Mucosa of rectum (tissue), 2 donors: ENCODE measurements at regions not wholly inside any gene's neighbourhood (a gene's known extent, or its start where the extent isn't known, plus 50 kb on each side); places are given as distances from the start of the nearest gene placed in this dataset.

Experiments
- H3K27ac ChIP-seq, 2 donors: one replicate each; pipeline ENCODE4 v1.7.0; 2013; ENCODE audit warnings: inconsistent platforms in 2 of 2, low read depth in 2 of 2, low read length in 2 of 2
- H3K27me3 ChIP-seq, 2 donors: one replicate each; pipeline ENCODE4 v1.7.0; 2013; ENCODE audit warnings: low read length in 2 of 2; ENCODE audit not compliant: control insufficient read depth in 2 of 2, insufficient read depth in 2 of 2
- H3K36me3 ChIP-seq, 2 donors: one replicate each; pipeline ENCODE4 v1.7.0; 2013; ENCODE audit warnings: low read length in 2 of 2; ENCODE audit not compliant: control insufficient read depth in 2 of 2, insufficient read depth in 2 of 2
- H3K4me1 ChIP-seq, 2 donors: one replicate each; pipeline ENCODE4 v1.7.0; 2013; ENCODE audit warnings: low read length in 2 of 2, mild to moderate bottlenecking in 1 of 2; ENCODE audit not compliant: control insufficient read depth in 2 of 2, insufficient read depth in 2 of 2
- H3K4me3 ChIP-seq, 2 donors: one replicate each; pipeline ENCODE4 v1.7.0; 2013; ENCODE audit warnings: low read length in 2 of 2
- H3K9ac ChIP-seq, 2 donors: one replicate each; pipeline ENCODE4 v1.7.0; 2013; ENCODE audit warnings: low read length in 2 of 2, low read depth in 1 of 2, mild to moderate bottlenecking in 1 of 2
- H3K9me3 ChIP-seq, 2 donors: one replicate each; pipeline ENCODE4 v1.7.0; 2013; ENCODE audit warnings: low read length in 2 of 2; ENCODE audit not compliant: control insufficient read depth in 2 of 2
- donor health status: healthy.
- donor health status: Normal muscosa, but diverticular disease.

DNA sequence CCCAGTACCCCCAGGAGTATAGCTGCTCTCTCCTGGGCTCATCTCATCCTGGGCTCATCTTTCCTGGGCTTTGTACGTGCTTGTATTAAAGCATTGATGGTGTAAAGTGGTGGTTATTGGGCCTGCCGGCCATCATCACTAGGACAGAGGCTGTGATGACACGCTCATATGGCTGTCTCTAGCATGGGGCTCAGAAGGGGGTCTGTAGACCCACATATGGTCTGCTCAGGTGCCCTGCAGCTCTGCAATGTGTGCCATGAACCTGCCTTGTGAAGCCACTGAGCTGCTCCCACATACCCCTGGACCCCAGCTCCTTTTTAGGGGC, 143.4 kb downstream of the CDC5L start:
- H3K4me3 ChIP-seq, result no peak overlapping the region
- H3K27me3 ChIP-seq, result no peaks in the 10 kb centered on the region
- H3K4me1 ChIP-seq, result no peaks in the 10 kb centered on the region
- H3K27ac ChIP-seq, result no peak overlapping the region
- no peaks in the 10 kb centered on the region for H3K9me3 ChIP-seq
- H3K36me3 ChIP-seq, result no peaks in the 10 kb centered on the region
- H3K9ac ChIP-seq, result no peak overlapping the region

DNA sequence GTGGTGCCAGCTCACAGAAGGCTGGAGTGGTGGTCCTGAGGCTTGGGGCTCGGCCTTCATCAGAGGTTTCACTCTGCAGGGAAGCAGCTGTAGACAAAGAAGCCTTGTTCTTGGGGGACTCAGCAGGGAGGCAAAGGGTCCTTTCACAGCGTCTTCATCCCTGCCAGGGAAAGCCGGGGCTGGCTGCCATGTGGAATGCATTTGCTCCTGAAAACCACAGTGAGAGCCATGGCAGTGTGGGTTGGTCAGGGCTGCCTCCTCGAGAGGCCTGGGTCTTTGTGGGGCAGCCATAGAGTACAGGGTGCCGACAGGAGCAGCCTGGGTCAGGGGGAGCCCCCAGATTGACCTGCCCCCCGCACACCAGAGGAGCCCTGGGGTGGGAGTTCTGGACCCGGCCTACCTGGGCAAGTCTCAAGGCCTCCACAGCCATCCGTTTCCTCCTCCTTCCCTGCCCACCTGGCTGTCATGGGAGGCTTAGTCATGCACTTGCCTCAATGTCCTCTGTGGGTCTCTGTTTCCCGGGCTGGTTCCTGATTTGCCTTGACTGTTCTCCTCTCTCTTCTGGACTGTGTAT, 144.0 kb downstream of the CDC5L start:
- Histone ChIP-seq H3K9me3 (no peaks in the 10 kb centered on the region), H3K27ac (no peak overlapping the region), H3K9ac (no peak overlapping the region), H3K27me3 (no peaks in the 10 kb centered on the region), H3K36me3 (no peaks in the 10 kb centered on the region), H3K4me3 (no peak overlapping the region), H3K4me1 (no peaks in the 10 kb centered on the region)

DNA sequence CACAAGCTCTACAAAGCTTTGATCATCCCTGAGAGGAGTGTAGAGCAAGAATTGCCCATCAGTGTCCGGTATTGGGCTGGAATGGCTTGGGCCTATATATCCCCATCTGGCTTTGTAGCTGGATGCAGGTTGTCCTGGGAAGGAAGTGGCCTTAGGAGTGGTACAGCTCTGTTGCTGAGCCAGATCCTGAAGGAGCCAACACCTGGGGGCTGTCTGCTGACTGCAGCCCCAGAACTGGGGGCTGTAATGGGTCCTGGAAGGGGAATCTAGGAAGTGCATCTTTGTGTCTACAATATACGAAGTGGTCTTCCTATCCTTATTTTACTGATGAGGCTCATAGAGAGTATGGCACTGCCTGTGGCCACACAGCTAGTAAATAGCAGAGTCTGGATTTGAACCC, 145.9 kb downstream of the CDC5L start:
- no peaks in the 10 kb centered on the region for H3K9me3 ChIP-seq
- H3K9ac ChIP-seq, result no peak overlapping the region
- H3K27ac ChIP-seq, result no peak overlapping the region
- no peaks in the 10 kb centered on the region for H3K27me3 ChIP-seq
- H3K36me3 ChIP-seq, result no peaks in the 10 kb centered on the region
- H3K4me3 ChIP-seq, result no peak overlapping the region
- H3K4me1 ChIP-seq, result no peaks in the 10 kb centered on the region

DNA sequence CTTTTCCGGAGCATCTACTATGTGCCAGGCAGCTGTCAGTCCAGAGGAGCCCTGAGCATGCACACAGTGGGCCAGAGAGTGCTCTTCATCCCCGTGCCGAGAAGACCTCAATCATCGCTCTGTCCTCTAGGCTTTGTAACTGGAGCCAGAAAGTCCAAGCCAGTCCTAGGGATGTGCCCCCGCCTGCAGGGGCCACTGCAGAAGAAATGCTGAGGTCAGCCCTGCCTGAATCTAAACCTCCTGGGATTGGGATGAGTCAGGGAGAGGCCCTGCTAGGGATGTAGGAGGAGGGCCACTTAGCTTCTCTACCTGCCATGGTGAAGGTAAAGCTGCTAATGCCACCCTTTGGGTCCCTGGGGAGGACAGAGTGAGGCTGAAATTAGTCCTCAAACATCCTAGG, 146.8 kb downstream of the CDC5L start:
- Histone ChIP-seq H3K27me3 (no peaks in the 10 kb centered on the region), H3K4me1 (no peaks in the 10 kb centered on the region), H3K9ac (no peak overlapping the region), H3K9me3 (no peaks in the 10 kb centered on the region), H3K27ac (no peak overlapping the region), H3K36me3 (no peaks in the 10 kb centered on the region), H3K4me3 (no peak overlapping the region)

DNA sequence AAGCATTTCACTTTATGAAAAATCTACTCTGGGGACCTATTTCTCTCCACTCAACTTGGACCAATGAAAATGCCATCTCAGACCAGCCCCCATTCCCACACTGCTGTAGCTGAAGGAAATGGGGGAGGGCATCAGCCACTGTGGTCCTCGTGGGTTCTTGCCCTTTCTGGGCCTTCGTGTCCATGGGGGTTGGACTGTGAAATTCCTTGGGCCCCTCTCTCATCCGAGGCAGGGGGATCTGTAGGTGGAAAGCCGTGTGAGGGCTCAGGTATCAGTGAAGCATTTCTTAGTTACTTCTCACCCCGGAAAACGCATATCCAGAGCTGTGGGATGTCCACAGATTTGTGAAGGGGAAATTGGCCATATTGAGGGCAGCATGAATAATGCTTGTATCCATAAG, 147.9 kb downstream of the CDC5L start:
- H3K27ac ChIP-seq, result no peak overlapping the region
- no peaks in the 10 kb centered on the region for H3K27me3 ChIP-seq

DNA sequence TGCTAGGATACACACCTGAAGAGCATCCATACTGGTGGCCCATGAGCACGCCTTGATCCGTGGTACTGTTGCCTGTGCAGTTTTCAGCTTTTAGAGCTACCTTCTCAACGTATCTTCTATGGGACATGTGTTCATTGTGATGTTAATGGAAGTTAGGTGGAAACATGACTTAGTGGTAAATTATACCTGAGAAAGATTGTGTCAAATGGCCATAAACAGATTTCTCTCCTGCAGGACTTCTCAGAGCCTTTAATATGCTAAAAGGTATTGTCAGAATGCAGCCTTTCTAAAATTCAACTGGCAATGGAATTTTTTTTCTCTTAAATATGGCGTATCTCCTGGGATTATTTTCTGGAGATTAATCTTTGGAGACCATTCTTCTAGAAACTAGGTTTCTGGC, 148.5 kb downstream of the CDC5L start:
- H3K27ac ChIP-seq, result no peak overlapping the region
- no peaks in the 10 kb centered on the region for H3K36me3 ChIP-seq
- no peaks in the 10 kb centered on the region for H3K27me3 ChIP-seq
- no peaks in the 10 kb centered on the region for H3K9me3 ChIP-seq
- no peak overlapping the region for H3K4me3 ChIP-seq
- H3K9ac ChIP-seq, result no peak overlapping the region
- H3K4me1 ChIP-seq, result no peaks in the 10 kb centered on the region

More for the DNA sequence above, 147.9 kb downstream of the CDC5L start:
- Histone ChIP-seq H3K4me1 (no peaks in the 10 kb centered on the region), H3K9ac (no peak overlapping the region), H3K9me3 (no peaks in the 10 kb centered on the region), H3K36me3 (no peaks in the 10 kb centered on the region), H3K4me3 (no peak overlapping the region)

DNA sequence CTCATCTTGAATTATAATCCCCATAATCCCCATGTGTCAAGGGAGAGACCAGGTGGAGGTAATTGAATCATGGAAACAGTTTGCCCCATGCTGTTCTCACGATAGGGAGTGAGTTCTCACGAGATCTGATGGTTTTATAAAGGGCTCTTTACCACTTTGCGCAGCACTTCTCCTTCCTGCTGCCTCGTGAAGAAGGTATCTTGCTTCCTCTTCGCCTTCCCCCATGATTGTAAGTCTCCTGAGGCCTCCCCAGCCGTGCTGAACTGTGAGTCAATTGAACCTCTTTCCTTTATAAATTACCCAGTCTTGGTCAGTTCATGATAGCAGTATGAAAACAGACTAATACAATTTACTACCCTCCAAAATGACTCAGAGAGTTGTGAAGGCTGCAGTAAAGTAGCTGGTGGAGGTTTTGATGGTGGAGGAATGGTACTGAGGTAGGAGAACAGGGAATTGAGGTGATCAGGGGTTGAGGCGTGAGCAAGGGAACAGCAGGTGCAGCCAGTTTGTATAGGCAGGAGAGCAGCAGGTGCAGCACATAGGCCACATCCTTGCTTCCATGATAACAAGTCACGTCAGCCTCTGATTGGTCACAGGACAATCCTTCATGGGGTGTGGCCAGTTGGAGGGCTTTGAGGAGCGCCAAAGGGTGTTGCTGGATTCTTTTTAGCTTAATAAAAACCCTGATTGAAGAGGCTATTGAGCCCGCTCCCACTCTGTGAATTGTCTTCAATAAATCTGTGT, 150.0 kb downstream of the CDC5L start:
- no peaks in the 10 kb centered on the region for H3K9me3 ChIP-seq
- H3K4me1 ChIP-seq, result no peaks in the 10 kb centered on the region
- no peak overlapping the region for H3K4me3 ChIP-seq
- no peak overlapping the region for H3K27ac ChIP-seq
- H3K27me3 ChIP-seq, result no peaks in the 10 kb centered on the region
- H3K36me3 ChIP-seq, result no peaks in the 10 kb centered on the region
- H3K9ac ChIP-seq, result no peak overlapping the region

DNA sequence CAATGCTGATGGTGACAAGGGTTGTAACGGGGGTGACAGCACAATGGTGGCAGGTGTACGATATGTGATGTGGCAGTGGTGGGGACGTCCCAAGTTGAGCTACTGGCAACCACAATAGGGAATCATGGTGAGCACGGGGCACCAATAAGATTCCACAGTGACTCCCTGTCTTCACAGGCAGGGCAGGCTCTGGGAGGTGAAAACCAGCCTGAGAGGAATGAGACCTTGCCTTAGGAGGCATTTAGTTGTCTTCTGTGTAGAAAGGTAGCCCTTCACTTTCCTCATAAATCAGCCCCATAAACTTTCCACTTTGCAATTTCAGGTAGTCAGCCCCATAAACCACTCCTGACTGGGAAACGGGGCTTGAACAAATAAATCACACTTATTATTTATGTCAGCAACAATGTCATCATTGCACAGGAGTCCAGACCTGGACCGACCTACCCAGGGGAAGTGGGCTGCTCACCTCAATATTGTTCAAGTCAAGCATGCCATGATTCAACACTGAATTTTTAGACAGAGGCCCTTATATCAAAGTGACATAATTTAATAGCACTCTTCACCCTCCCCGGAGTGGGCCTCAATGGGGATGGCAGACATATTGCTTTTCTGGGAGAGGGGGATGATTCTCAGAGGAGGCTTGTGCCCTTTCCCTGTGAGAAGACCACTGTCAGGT, 150.8 kb downstream of the CDC5L start:
- Histone ChIP-seq H3K4me3 (no peak overlapping the region), H3K9me3 (no peaks in the 10 kb centered on the region), H3K27ac (no peak overlapping the region), H3K4me1 (no peaks in the 10 kb centered on the region), H3K36me3 (no peaks in the 10 kb centered on the region), H3K9ac (no peak overlapping the region), H3K27me3 (no peaks in the 10 kb centered on the region)

DNA sequence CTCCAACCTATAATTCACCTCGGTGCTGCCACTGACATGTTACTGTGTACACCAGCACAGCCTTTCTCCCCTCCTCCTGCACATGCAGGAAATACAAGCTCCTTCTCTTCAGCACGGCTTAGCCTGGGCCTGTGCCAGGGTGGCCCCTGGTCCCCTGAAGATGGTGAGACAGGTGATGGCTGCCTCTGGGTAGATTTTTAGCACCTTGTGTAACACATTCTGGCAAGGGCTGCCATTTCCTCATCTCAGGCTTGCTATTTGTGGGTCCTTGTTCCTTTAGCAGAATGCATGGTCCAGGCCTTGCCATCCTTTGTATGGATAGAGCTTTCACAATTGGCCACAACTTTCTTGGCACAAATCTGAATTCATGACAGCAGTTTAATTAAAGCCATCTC, 151.3 kb downstream of the CDC5L start:
- Histone ChIP-seq H3K4me1 (no peaks in the 10 kb centered on the region), H3K36me3 (no peaks in the 10 kb centered on the region), H3K27me3 (no peaks in the 10 kb centered on the region), H3K27ac (no peak overlapping the region), H3K9me3 (no peaks in the 10 kb centered on the region), H3K4me3 (no peak overlapping the region), H3K9ac (no peak overlapping the region)

DNA sequence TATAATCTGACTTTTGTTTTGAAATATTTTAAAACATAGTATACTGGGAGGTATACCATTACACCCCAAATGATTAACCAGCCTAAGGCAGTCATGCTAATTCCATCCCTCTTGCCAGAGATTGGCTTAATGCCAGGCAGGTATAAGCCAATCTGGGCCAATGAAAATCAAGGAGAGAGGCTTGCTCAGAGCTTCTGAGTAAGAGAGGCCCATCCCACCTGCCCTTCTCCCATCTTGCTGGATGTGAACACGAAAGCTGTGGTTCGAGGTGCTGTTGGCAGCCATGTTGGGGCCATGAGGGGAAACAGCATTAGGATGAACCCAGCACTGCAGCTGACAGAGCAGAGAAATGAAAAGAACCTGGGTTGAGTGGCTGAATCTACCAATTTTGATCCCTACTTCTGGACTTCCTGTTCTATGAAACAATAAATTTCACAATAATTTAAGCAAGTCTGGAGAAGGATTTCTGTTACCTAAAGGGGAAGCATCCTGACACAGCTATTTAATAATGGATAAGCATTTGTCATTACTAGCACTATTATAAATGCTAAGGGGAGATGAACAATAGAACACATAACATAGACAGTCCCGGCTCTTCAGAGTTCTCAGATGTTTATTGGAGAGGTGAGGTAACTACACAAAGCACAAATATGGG, 152.3 kb downstream of the CDC5L start:
- Histone ChIP-seq H3K27me3 (no peaks in the 10 kb centered on the region), H3K27ac (no peak overlapping the region), H3K9me3 (no peaks in the 10 kb centered on the region), H3K9ac (no peak overlapping the region), H3K4me1 (no peaks in the 10 kb centered on the region), H3K4me3 (no peak overlapping the region), H3K36me3 (no peaks in the 10 kb centered on the region)
